ENCODE measurements at regions not wholly inside any gene's neighbourhood (a gene's known extent, or its start where the extent isn't known, plus 50 kb on each side); places are given as distances from the start of the nearest gene placed in this dataset. TPM values are rescaled to one million over a fixed set of nuclear protein-coding genes. Genes with fewer than 3 reads are reported as not detected.

GRCh38 chr4:115165503-115165902 is 52.1 kb upstream of the NDST4 start:
- TF ChIP-seq EZH2phosphoT487 (IDR thresholded peaks at IDR 0.05; ENCODE audit: insufficient read depth, low read depth) = no peak
- TF ChIP-seq EZH2 (IDR thresholded peaks at IDR 0.05; ENCODE audit: insufficient read depth, poor library complexity, severe bottlenecking) = no peak

More at GRCh38 chr4:115165503-115165902, 52.1 kb upstream of the NDST4 start:
- H3K27me3 ChIP-seq (replicated peaks; ENCODE audit: insufficient read depth) = no peaks in the 10 kb centered on the region
- peaks cover 9% of the 10 kb centered on the region for H3K4me1 ChIP-seq (ENCODE audit: insufficient read depth)
- H3K4me2 ChIP-seq (ENCODE audit: unreplicated experiment) = peak overlapping the region; percentile 10
- H3K9ac ChIP-seq = no peak overlapping the region
- no peaks in the 10 kb centered on the region for H3K36me3 ChIP-seq (ENCODE audit: low read depth)
- H3K4me3 ChIP-seq = no peak overlapping the region
- H3K9me3 ChIP-seq (ENCODE audit: low read depth) = no peaks in the 10 kb centered on the region
- H3F3A ChIP-seq (ENCODE audit: insufficient read depth) = peaks cover 7% of the 10 kb centered on the region; the same call in 1 of the 2 replicates
- no peaks in the 10 kb centered on the region for H4K20me1 ChIP-seq (ENCODE audit: insufficient read depth)
- no peaks in the 10 kb centered on the region for H3K79me2 ChIP-seq (ENCODE audit: insufficient read depth)
- DNase-seq = peak; percentile 35
- no peaks in the 10 kb centered on the region for H3K9me2 ChIP-seq (ENCODE audit: insufficient read depth)
- H3K27ac ChIP-seq = no peak overlapping the region
- in situ Hi-C loops (cut with MboI) = no loop called here
- H2AFZ ChIP-seq = peak overlapping the region; percentile 11; the same call in 1 of the 2 replicates

MicroRNAs in the stretch of these regions (microRNA counts, 767-probe panel; counts per million panel counts)
- microRNA hsa-miR-1973 = 447 counts per million, percentile 86 among the panel's probes with 10 or more counts

Small RNA genes lying in the stretch of these regions (small RNA-seq; reads per million reads assigned to genes)
- gene RNU6-119P (ENCODE audit: low read depth, low replicate concordance) = not detected

All from GM23248 (cell line).